Mucosa of descending colon (tissue), 3 donors: ENCODE measurements at regions not wholly inside any gene's neighbourhood (a gene's known extent, or its start where the extent isn't known, plus 50 kb on each side); places are given as distances from the start of the nearest gene placed in this dataset.

Source experiments
- ATAC-seq: fragments of 200-7000 bp; cut with Tn5 transposase; one replicate; pipeline ENCODE4 v1.9.1; 2020; ENCODE audit warnings: mild to moderate bottlenecking, moderate library complexity
- DNase-seq, 3 donors: peaks; one replicate each; pipeline ENCODE4 v3.0.0-alpha.2; 2020
- H3K36me3 ChIP-seq: fragments of 200-600 bp; one replicate; pipeline ENCODE4 v1.8.0; 2021; ENCODE audit warnings: low read depth, mild to moderate bottlenecking
- H3K4me1 ChIP-seq: fragments of 200-600 bp; one replicate; pipeline ENCODE4 v1.8.0; 2021; ENCODE audit warnings: low read depth, mild to moderate bottlenecking
- H3K4me3 ChIP-seq: fragments of 200-600 bp; one replicate; pipeline ENCODE4 v1.8.0; 2021; ENCODE audit warnings: mild to moderate bottlenecking
- H3K9me3 ChIP-seq: fragments of 200-600 bp; one replicate; pipeline ENCODE4 v1.8.0; 2021; ENCODE audit warnings: mild to moderate bottlenecking
- intact Hi-C, 2 donors: fragments of 100-400 bp; cut with DNase I in 1 of 2; cut with micrococcal nuclease in 1 of 2; formaldehyde crosslinking; loops; one replicate each; pipeline versions ENCODE4 v1.11.0 to v1.11.1; 2022; cut with DNase I, micrococcal nuclease
- TF ChIP-seq, protein P1 (sequence below): fragments of 200-600 bp; IDR thresholded peaks from one replicate; pipeline ENCODE4 v1.8.0; 2022; ENCODE audit warnings: antibody characterized with exemption, mild to moderate bottlenecking
- donor health status: DM: no; HTN: no; CAD: no; lungs with moderate emphysema.
- donor health status: DM: no; HTN: no; CAD: no.
- donor health status: DM: no; HTN: yes; CAD: no.

DNA sequence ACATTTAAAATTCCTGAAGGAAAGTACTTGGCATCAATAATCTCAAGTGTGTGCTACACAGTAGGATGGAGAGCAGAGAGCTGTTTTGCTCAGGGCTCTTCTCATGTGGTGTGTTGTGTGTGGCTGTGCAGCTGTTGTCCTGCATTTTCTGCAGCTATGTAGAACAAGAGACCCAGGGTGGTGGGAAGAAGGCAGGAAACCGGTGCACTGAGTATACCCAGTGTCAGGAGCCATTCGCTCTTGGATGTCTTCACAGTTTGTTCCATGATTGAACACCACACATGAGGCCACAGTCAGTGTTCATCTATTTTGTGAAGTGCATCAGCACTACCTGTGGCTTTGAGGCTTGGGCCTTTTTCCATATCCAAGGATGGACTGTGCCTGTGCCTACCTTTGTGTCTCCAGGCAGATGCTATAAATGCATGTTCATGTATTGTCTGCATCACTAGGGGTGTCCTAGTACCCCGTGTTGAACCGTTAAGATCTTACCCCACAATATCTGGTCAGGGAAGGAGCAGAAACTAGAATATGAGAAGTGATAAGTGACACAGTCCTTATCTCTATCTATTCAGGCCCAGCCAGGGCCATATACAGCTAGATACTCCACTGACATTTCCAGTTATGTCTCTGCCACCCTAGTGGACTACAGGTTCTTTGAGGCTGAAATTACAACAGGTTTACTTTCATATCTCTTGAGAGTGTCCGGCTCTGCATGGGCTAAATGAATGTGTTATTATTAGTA is 194.3 kb downstream of the NR2F2 start:
- TF ChIP-seq, protein P1, sequence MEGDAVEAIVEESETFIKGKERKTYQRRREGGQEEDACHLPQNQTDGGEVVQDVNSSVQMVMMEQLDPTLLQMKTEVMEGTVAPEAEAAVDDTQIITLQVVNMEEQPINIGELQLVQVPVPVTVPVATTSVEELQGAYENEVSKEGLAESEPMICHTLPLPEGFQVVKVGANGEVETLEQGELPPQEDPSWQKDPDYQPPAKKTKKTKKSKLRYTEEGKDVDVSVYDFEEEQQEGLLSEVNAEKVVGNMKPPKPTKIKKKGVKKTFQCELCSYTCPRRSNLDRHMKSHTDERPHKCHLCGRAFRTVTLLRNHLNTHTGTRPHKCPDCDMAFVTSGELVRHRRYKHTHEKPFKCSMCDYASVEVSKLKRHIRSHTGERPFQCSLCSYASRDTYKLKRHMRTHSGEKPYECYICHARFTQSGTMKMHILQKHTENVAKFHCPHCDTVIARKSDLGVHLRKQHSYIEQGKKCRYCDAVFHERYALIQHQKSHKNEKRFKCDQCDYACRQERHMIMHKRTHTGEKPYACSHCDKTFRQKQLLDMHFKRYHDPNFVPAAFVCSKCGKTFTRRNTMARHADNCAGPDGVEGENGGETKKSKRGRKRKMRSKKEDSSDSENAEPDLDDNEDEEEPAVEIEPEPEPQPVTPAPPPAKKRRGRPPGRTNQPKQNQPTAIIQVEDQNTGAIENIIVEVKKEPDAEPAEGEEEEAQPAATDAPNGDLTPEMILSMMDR = no peak
- DNase-seq (no peak), ATAC-seq (no peak)
- no peak overlapping the region for H3K4me3 ChIP-seq
- intact Hi-C loops = no loop called here
- H3K9me3 ChIP-seq = no peaks in the 10 kb centered on the region
- no peaks in the 10 kb centered on the region for H3K4me1 ChIP-seq
- no peaks in the 10 kb centered on the region for H3K36me3 ChIP-seq

DNA sequence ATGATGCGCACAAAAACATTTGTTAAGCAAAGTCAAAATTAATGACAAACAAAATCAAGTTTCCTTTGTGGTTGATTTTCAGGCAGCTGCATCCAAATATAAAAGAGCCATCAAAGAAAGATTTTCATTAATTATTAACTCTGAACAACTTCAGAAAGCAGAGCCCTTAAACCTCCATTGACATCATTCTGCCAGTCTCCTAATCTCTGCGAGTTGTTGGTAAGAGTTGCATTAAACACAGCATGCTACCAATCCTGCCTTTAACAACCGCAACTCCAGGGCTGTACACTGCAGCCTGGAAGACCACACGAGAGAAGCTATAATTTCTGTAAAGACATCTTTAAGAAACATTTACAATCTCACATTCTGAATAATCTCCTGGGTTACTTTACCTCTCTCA is 204.6 kb downstream of the NR2F2 start:
- TF ChIP-seq, protein P1 = no peak
- no peaks in the 10 kb centered on the region for H3K36me3 ChIP-seq
- DNase-seq (no peak), ATAC-seq (no peak)
- no peak overlapping the region for H3K4me3 ChIP-seq
- H3K9me3 ChIP-seq = no peaks in the 10 kb centered on the region
- H3K4me1 ChIP-seq = no peaks in the 10 kb centered on the region
- intact Hi-C loops = no loop called here

DNA sequence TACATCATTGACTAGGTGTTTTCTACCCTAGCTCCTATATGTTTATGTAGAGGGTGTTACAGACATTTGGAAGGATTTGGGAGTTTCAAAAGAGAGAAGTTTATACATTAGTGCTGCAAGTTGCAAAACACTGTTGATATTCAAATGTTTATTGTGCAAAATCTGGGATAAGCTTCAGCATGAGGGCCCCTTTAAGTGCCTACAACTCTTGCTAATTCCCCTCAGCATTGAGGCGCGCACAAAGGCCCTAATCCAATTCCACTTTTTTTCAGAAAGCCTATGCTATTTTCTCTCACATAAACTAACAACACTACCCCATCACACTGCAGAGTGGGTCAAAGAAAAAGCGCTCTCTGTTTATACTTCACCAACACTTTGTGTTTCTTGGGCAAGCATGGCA is 208.0 kb downstream of the NR2F2 start:
- no peak for ATAC-seq
- no peaks in the 10 kb centered on the region for H3K36me3 ChIP-seq
- no peak for DNase-seq

DNA sequence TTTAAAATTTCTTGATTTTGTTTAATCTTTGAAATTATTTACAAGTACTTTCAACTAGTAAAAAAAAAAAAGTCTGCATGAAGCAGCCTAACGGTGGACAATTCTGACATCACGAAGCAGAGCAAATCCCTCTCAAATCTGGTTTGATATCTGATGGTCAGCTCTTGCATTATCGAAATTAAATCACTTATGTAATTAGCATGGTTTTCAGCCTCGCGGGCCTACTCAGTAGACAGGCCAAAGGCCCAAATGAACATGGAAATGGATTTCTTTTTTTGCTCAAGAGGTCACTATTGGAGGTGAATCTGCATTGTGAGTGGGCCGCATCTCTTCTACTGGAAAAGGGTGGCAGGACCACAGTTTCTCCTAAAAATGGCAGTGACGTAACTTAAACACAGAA is 209.8 kb downstream of the NR2F2 start:
- intact Hi-C loops = no loop called here
- ATAC-seq = no peak
- Histone ChIP-seq H3K4me1 (no peaks in the 10 kb centered on the region), H3K4me3 (no peak overlapping the region), H3K36me3 (no peaks in the 10 kb centered on the region), H3K9me3 (no peaks in the 10 kb centered on the region)
- no peak for DNase-seq
- TF ChIP-seq, protein P1 = no peak

More for the DNA sequence above, 208.0 kb downstream of the NR2F2 start:
- H3K9me3 ChIP-seq = no peaks in the 10 kb centered on the region
- no peak overlapping the region for H3K4me3 ChIP-seq
- intact Hi-C loops = no loop called here
- H3K4me1 ChIP-seq = no peaks in the 10 kb centered on the region
- TF ChIP-seq, protein P1 = no peak

DNA sequence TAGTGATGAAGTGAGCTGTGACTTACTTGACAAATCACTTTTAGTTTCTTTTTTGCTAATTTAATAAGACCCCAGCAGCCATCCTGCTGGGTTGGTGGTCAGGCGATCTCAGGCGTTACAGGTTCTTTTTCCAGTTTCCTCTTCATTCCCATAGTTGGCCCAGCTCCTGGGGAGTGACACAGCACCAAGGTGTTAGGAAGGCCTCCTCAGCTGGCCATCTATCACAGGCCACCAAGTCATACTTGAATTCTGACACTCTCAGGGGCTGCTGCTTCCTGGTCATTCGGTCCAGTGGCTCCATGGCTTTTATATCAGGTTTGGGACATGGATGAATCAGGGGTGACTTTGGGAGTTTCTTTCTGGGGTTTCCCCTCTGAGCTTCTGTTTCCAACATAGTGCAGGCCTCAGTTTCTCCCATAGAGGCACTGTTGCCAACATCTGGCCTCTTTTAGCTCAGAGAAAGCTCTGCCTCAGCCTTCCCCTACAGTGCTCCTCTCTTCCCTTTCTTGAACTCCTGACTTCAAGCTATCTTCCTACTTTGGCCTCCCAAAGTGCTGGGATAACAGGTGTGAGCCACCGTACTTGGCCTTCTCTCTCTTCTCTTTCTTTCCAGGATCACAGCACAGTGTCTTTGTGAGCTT is 211.8 kb downstream of the NR2F2 start:
- Histone ChIP-seq H3K36me3 (no peaks in the 10 kb centered on the region), H3K4me1 (no peaks in the 10 kb centered on the region), H3K9me3 (no peaks in the 10 kb centered on the region), H3K4me3 (no peak overlapping the region)
- ATAC-seq (no peak), DNase-seq (no peak)
- intact Hi-C loops = no loop called here
- TF ChIP-seq, protein P1 = no peak
